ENCODE measurements at regions not wholly inside any gene's neighbourhood (a gene's known extent, or its start where the extent isn't known, plus 50 kb on each side); places are given as distances from the start of the nearest gene placed in this dataset.

DNA sequence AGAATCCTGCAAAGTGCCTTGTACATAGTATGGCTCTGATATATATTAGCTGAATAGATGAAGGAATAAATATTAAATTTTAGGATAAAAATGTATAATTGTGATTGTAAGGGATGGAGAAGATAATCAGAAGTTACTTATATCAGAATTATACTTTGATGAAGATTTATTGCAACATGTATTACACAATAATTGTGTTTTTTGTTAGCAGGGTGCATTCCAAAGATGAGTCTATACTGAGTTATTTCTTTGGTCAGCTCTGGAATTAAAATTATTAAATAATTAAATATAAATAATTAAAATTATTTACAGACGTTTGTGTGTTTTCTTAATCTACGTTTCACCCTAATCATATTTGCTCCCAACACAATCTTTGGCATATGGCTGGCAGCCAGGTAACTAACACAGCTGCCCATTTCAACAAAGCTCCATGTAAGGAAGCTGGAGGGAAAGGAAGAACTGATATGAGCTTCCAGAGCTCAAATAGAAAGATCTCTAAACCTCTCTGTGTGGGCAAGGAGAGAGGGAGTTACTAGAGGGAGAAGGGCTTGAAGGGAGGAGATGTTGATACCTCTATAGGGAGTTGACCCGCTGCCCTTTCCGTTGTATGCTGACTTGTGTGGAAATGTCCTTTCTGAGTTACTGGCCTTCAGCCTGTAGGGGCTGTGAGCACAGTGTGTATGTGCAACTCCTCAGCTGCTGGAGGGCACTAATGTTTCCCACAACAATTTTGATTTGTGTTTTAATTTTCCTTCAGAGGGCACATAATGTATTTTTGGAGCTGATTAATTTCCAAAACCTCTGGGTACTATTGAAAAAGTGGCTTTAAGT is 403.4 kb downstream of the MAN2A1 start:
- H3K27me3 ChIP-seq: no peaks in the 10 kb centered on the region
- DNase-seq (no peak), ATAC-seq (no peak)
- no peaks in the 10 kb centered on the region for H3K36me3 ChIP-seq
- H3K4me3 ChIP-seq: no peak overlapping the region
- no peak overlapping the region for H3K27ac ChIP-seq
- in situ Hi-C loops (cut with MboI; ENCODE audit: low sequenced_read_pairs in 4 of 4): no loop called here
- TF ChIP-seq POLR2A (IDR thresholded peaks at IDR 0.05): no peak
- TF ChIP-seq, protein P1, sequence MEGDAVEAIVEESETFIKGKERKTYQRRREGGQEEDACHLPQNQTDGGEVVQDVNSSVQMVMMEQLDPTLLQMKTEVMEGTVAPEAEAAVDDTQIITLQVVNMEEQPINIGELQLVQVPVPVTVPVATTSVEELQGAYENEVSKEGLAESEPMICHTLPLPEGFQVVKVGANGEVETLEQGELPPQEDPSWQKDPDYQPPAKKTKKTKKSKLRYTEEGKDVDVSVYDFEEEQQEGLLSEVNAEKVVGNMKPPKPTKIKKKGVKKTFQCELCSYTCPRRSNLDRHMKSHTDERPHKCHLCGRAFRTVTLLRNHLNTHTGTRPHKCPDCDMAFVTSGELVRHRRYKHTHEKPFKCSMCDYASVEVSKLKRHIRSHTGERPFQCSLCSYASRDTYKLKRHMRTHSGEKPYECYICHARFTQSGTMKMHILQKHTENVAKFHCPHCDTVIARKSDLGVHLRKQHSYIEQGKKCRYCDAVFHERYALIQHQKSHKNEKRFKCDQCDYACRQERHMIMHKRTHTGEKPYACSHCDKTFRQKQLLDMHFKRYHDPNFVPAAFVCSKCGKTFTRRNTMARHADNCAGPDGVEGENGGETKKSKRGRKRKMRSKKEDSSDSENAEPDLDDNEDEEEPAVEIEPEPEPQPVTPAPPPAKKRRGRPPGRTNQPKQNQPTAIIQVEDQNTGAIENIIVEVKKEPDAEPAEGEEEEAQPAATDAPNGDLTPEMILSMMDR (IDR thresholded peaks at IDR 0.05 in 4 of 5, conservative IDR thresholded peaks at IDR 0.05 in 1 of 5): no peak
- no peaks in the 10 kb centered on the region for H3K9me3 ChIP-seq
- intact Hi-C loops (cut with DNase I; ENCODE audit: low total_unique reads): no loop called here
- no peaks in the 10 kb centered on the region for H3K4me1 ChIP-seq

DNA sequence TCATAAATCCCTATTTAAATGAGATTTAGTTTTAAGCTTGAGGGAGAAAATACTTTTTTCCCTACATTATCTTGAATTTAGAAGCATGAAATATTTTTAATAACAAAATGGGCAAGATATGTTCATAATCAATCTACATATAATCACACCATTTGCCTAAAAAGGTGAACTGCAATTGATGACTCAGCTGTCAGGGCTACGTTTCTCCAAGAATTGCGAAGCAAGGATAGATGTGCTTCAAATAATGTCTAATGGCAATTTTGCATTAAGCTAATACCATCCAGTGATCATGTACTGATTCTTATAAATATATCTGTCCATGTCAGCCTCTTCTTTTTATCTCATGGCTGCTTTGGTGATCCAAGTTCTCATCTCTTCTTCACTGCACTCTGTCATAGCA is 404.4 kb downstream of the MAN2A1 start:
- no peaks in the 10 kb centered on the region for H3K9me3 ChIP-seq
- H3K27ac ChIP-seq: no peak overlapping the region
- no peaks in the 10 kb centered on the region for H3K4me1 ChIP-seq
- H3K27me3 ChIP-seq: no peaks in the 10 kb centered on the region
- H3K36me3 ChIP-seq: no peaks in the 10 kb centered on the region
- no peak for DNase-seq
- intact Hi-C loops (cut with DNase I; ENCODE audit: low total_unique reads) (no loop called here), in situ Hi-C loops (cut with MboI; ENCODE audit: low sequenced_read_pairs in 4 of 4) (no loop called here)
- H3K4me3 ChIP-seq: no peak overlapping the region
- TF ChIP-seq, protein P1 (IDR thresholded peaks at IDR 0.05 in 4 of 5, conservative IDR thresholded peaks at IDR 0.05 in 1 of 5): no peak
- no peak for TF ChIP-seq POLR2A (IDR thresholded peaks at IDR 0.05)
- ATAC-seq: no peak

DNA sequence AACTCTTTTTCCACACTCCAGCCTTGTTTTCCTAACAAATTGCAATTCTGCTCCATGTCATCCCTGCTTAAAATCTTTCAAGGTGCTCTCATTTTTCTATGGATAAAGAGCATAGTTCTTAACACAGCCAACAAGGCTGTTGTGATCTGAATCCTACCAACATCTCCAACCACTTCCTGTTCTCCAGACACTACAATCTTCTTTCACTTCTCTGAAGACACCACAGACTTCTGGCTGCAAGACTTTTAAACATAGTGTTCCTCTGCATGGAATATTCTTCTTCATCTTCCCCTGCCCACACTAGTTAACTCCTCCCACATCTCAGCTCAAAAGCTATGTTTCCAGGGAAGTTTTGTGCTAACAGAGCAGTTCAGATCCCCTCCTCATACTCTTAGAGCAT is 404.8 kb downstream of the MAN2A1 start:
- intact Hi-C loops (cut with DNase I; ENCODE audit: low total_unique reads): no loop called here
- ATAC-seq: no peak

DNA sequence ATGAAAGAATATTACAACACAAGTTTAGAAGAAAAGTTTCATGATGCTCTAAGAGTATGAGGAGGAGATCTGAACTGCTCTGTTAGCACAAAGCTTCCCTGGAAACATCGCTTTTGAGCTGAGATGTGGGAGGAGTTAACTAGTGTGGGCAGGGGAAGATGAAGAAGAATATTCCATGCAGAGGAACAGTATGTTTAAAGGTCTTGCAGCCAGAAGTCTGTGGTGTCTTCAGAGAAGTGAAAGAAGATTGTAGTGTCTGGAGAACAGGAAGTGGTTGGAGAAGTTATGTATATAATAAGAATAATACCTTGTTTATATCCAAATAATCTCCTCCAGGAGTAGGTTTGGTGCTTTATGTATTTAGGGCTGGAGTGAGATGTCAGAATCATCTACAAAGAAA is 406.7 kb downstream of the MAN2A1 start:
- no peaks in the 10 kb centered on the region for H3K36me3 ChIP-seq
- no peak for DNase-seq

More for the DNA sequence above, 404.8 kb downstream of the MAN2A1 start:
- no peak overlapping the region for H3K4me3 ChIP-seq
- TF ChIP-seq, protein P1 (IDR thresholded peaks at IDR 0.05 in 4 of 5, conservative IDR thresholded peaks at IDR 0.05 in 1 of 5): no peak
- TF ChIP-seq POLR2A (IDR thresholded peaks at IDR 0.05): no peak
- in situ Hi-C loops (cut with MboI; ENCODE audit: low sequenced_read_pairs in 4 of 4): no loop called here
- no peak overlapping the region for H3K27ac ChIP-seq
- DNase-seq: no peak
- no peaks in the 10 kb centered on the region for H3K36me3 ChIP-seq
- H3K4me1 ChIP-seq: no peaks in the 10 kb centered on the region
- H3K9me3 ChIP-seq: no peaks in the 10 kb centered on the region
- no peaks in the 10 kb centered on the region for H3K27me3 ChIP-seq

More for the DNA sequence above, 406.7 kb downstream of the MAN2A1 start:
- in situ Hi-C loops (cut with MboI; ENCODE audit: low sequenced_read_pairs in 4 of 4) (no loop called here), intact Hi-C loops (cut with DNase I; ENCODE audit: low total_unique reads) (no loop called here)
- no peak for TF ChIP-seq POLR2A (IDR thresholded peaks at IDR 0.05)
- TF ChIP-seq, protein P1 (IDR thresholded peaks at IDR 0.05 in 4 of 5, conservative IDR thresholded peaks at IDR 0.05 in 1 of 5): no peak
- Histone ChIP-seq H3K4me1 (no peaks in the 10 kb centered on the region), H3K27ac (no peak overlapping the region), H3K9me3 (no peaks in the 10 kb centered on the region), H3K27me3 (no peaks in the 10 kb centered on the region), H3K4me3 (no peak overlapping the region)
- ATAC-seq: no peak
